ENCODE measurements at regions not wholly inside any gene's neighbourhood (a gene's known extent, or its start where the extent isn't known, plus 50 kb on each side); places are given as distances from the start of the nearest gene placed in this dataset.

DNA sequence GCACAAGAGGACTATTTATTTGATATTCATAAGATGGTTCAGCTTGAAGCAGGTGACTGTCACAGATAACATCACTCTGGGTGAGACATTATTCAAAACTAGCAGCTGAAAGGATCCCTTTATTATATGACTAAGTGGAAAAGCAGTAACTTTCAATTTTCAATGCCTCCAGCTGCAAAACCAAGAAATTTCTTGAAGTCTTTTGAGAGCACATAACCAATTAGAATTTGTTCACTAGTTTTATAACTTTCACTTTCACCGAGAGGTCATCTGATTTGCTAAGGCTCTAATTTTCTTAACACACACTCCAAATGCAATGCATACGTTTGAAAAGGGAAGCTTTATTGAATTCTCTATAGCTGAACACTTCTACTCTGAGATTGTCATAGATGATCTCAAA, 88.6 kb upstream of the KLF14 start:
- TF ChIP-seq, protein P1, sequence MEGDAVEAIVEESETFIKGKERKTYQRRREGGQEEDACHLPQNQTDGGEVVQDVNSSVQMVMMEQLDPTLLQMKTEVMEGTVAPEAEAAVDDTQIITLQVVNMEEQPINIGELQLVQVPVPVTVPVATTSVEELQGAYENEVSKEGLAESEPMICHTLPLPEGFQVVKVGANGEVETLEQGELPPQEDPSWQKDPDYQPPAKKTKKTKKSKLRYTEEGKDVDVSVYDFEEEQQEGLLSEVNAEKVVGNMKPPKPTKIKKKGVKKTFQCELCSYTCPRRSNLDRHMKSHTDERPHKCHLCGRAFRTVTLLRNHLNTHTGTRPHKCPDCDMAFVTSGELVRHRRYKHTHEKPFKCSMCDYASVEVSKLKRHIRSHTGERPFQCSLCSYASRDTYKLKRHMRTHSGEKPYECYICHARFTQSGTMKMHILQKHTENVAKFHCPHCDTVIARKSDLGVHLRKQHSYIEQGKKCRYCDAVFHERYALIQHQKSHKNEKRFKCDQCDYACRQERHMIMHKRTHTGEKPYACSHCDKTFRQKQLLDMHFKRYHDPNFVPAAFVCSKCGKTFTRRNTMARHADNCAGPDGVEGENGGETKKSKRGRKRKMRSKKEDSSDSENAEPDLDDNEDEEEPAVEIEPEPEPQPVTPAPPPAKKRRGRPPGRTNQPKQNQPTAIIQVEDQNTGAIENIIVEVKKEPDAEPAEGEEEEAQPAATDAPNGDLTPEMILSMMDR (IDR thresholded peaks at IDR 0.05; ENCODE audit: low read length) = no peak
- TF ChIP-seq EZH2 (optimal IDR thresholded peaks at IDR 0.05; ENCODE audit: low read depth, low read length) = no peak
